GM19397 (cell line): ENCODE measurements at regions not wholly inside any gene's neighbourhood (a gene's known extent, or its start where the extent isn't known, plus 50 kb on each side); places are given as distances from the start of the nearest gene placed in this dataset.

ENCODE experiments used
- ATAC-seq: cut with Tn5 transposase; IDR thresholded peaks from one replicate; pipeline ENCODE4 v1.9.1; 2021; ENCODE audit warnings: mild to moderate bottlenecking, moderate library complexity; ENCODE audit not compliant: unreplicated experiment

GRCh38 chr11:28773606-28774005 is 665.4 kb downstream of the METTL15 start:
- ATAC-seq, result no peak

GRCh38 chr11:28770806-28771205 is 662.6 kb downstream of the METTL15 start:
- no peak for ATAC-seq

DNA sequence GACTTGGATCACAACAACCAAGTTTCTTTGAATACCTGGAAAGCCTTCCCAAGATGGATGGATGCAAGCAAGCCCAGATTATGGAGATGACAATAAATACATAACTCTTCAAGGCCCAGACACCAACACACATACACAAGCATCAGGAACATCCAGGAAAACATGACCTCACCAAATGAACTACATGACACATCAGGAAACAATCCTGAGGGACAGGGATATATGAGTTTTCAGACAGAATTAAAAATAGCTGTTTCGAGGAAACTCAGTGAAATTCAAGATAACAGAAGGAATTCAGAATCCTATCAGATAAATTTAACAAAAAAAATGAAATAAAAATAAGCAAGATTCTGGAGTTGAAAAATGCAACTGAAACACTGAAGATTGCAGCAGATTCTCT is 659.4 kb downstream of the METTL15 start:
- ATAC-seq, result no peak

- ATAC-seq, result no peak
Measured at GRCh38 chr11:28763876-28764275, 655.7 kb downstream of the METTL15 start.

GRCh38 chr11:28763151-28763550 is 655.0 kb downstream of the METTL15 start:
- ATAC-seq, result no peak

- ATAC-seq, result no peak
Measured at GRCh38 chr11:28760676-28761390, 652.6 kb downstream of the METTL15 start.

DNA sequence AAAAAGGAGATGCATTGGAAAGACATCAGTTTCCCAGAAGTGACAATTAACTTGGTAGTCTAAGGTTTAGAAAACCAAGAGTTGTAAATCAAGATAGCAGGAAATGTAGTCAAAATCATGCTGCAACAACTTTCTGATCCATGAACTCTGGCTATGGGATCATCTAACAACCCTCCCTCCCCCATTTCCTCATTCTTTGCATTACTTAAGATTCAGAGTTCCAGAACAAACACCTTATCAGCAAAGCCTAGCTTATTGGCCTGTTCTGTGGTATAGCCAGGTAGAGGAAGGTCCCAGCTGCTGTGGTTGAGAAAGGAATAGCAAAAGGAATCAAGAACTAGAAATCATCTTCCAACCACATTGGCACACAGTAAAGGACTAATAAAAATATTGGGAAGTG is 651.1 kb downstream of the METTL15 start:
- ATAC-seq, result no peak

DNA sequence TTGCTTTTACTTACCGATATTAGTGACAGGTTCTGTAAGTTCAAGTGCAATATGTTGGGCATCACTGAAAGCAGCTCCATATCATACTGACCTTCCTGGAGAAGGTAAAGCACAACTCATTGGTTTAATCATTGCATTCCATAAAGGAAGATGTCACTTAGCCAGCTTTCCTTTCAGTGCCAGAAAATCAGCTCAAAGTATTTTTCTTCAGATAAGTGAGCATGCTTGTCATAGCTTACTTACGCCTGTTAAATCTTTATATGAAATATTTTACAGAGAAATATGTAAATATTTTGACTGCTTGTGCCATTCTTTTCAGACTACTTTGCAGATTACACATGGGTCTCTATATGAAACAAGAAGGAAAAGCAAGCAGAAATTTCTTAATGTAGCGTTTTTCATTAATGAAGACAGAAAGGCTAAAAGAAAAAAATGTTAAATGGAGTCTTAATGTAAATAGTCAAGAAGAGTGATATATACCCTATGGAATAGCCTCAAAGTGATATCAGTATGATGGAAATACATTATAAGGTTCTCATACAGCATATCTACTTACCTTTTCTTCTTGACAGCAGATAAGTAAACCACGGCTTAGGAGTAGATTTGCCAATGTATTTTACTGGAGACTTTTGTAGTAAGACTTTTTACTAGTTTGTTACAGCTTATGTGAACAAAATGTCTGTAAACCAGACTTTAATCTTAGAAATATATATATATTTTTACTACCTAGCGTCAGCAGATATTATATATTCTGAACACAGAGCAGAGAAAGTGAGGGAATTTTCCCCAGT is 649.7 kb downstream of the METTL15 start:
- no peak for ATAC-seq

DNA sequence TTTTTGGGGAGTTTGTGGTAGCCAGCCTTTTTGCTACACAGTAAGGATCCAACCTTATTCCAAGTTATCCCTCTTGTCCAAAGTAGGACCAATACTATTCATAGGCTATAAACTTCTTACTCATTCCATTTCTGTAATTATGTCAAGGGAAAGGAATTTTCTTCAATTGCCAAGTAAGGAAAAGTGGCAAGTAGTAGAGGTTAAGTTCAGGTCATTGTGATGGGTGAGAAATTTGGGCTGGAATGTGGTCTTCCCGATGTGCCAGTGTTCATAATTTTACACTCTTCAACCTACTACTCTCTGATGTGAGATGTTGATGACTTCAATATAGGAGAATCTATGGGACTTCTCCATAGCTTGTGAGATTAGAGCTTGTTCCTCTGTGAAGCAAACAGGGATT is 648.8 kb downstream of the METTL15 start:
- ATAC-seq, result no peak

DNA sequence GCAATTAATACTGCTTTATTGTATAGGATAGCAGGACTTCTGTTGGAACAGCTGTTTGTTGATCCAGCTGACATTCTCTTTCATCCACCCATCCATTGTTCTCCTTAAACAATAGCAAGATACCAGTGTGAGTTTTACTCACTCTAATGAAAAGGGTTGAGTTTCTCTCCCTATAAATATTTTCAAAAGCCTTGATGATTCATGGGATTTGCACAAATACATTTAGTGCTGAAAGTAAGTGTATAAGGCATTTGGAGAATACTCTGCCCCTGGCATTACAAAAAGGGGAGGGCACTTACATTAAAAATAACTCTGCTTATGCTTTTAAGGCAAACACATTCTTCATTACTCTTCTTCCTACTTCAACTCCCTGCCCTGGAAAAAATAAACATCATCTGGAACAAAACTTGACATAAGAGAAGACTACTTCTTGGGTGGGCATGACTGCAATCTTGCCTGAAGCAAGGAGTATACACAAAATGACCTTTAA is 634.9 kb downstream of the METTL15 start:
- ATAC-seq, result no peak

DNA sequence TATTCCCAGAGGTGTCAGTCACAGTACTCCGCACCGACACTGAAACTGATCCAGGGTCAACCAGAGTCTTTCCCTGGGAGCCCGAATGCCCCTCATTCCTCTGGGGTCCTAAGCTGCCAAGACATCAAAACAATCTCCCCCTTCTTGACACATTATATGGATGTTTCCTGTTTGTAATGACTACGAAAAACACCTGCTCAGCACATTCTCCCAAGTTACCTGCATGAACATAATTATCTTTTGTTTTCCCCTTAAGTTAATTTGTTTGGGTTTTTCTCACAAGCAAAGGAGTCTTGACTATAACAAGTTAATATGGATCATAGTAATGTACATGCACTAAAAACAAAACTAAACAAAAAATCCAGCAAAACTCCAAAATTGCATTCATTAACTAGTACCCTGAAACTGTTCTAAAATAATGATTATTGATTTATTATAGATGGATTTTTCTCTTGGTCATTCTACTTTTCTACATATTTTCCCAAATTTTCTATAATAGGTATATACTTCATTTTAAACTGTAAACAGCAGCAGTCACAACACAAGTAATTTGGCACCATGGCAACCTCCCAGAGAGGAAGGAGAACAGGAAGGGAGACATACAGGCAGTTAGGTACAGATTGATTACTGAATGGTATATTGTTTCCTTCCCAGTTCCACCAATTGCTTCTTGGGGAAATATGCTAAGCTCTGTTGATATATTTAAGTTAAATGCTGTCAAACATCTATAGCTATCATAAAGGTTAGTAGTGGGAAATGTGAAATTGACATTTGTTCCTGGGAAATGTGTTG is 631.5 kb downstream of the METTL15 start:
- no peak for ATAC-seq

GRCh38 chr11:28738549-28738948 is 630.4 kb downstream of the METTL15 start:
- no peak for ATAC-seq

GRCh38 chr11:28736256-28736655 is 628.1 kb downstream of the METTL15 start:
- ATAC-seq, result no peak

- ATAC-seq, result no peak
Measured at GRCh38 chr11:28735511-28735910, 627.3 kb downstream of the METTL15 start.

- ATAC-seq, result no peak
Measured at GRCh38 chr11:28730889-28731288, 622.7 kb downstream of the METTL15 start.

DNA sequence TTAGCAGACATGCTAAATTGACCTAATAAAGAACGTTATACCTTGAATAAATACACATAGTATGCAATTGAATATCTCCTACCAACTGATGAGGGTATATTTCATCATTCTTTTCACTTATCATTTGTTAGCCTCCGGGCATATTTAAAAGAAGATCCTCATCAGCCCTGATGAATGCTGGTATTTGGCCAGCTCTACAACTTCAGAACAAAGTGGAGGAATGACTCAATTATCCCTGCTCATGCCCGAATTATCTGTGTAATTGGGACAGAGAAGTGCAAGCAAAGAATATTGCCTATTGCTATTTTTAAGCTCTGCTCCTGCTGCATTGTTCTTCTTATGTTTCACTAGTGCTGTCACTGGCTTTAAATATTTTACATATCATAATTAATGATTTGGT is 622.1 kb downstream of the METTL15 start:
- no peak for ATAC-seq

GRCh38 chr11:28729339-28729738 is 621.2 kb downstream of the METTL15 start:
- ATAC-seq, result no peak

DNA sequence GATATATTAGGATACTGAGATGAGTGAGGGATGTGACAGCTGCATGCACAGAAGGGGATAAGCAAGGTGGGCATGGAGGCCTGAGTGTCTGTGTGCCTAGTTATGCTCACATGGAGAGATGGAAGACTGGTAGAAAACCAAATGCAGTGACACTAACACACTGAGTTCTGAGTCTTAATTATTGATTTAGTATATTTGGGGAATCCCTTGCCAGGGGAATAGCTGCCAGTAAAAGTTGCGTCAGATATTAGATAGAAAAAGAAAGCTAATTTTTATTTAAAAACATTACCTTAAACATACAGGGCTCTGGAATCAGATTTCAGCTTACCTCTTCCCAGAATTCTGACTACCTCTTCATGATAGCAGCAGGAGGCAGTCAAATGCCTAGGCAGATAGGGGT is 620.5 kb downstream of the METTL15 start:
- no peak for ATAC-seq

DNA sequence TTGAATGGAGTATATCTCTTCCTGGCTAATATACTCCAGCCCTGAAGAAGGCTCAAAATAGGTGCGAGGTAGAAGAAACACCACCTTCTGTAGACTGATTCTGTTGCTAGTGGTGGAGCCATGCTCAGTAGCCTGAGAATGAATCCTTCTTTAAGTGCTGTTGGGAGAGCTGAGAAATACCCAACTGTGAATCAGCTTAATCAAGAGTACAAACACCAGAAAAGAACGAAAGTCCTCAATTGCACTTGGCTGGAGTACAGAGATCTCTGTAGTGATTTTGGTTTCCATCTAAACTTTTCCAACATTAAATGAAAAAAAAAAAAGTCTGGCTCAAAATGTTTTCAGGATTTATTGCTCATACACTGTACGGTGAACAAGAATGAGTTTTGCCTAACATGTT is 619.1 kb downstream of the METTL15 start:
- no peak for ATAC-seq

DNA sequence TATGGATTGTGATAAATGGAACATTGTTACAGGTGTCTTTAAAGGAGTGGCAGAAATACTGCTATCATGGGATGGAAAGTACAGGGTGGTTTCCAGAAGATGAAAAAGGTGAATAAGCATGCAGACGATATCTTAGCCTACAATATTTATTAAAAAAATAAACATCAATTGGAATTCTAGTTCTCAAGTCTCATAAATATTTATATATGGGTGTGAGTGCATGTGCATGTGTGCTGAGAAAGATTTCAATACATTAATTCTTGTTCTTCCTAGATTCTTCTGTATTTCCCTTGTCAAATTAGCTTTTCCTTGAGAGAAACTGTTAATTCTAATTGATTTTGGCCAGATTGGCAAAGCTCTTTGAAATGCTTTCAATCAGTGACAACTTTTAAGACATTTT is 618.2 kb downstream of the METTL15 start:
- no peak for ATAC-seq

DNA sequence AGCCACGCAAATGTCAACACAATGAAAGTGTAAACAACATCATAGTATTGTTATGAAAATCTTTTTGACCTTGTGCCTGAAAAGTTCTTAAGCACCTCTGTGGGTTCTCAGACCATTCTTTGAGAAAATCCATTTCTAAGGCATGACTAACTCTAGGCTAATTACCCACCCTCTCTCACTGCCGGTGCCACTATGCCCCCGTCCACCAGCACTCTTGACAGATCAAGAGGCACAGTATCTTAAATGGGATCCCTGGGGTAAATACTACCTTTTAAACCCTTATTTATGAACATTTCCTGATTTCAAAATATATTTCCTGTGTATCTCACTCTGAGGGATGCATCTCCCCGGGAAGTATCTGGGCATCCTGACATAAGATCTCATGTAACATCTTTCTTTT is 607.5 kb downstream of the METTL15 start:
- ATAC-seq, result no peak

DNA sequence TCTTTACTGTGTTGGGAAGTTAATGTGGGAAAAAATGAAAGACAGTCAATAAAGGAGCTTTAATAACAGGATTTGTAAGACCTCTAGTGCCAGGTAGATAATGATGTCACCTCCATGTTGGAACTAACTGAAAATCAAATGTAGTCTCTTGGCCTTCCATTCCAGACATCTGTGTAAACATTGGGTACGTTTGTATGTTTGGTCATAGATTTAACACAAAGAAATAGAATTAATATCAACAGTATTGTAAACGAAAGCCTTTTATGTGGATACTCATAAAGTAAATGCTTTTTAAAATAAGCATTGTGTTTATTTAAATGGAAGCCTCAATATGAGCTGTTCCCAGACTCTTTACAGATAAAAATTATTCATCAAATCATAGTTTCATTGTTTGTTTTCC is 605.7 kb downstream of the METTL15 start:
- no peak for ATAC-seq
